Myocyte (in vitro differentiated cells): ENCODE measurements at regions not wholly inside any gene's neighbourhood (a gene's known extent, or its start where the extent isn't known, plus 50 kb on each side); places are given as distances from the start of the nearest gene placed in this dataset.

ENCODE experiments used
- DNase-seq: peaks from one replicate; pipeline ENCODE4 v3.0.0-alpha.2; 2012; ENCODE audit warnings: low read depth

DNA sequence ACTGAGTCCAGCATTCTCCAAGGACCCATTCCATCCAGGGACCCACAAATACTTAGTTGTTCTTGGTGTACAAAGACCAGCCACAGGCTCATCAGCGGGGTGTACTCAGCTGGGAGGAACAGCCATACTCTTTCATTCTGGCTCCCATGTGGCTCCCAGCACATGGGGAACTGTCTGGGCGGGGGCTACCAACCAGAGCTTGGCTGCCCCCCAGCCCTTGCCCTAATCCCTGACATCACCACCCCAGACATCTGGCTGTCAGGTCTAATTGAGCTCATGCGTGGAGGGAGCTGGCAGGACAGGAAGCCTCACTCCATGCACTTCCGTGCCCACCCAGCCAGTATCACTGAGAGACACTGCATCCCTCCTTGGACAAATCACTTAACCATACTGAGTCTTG, 283.6 kb downstream of the DYSF start:
- DNase-seq = no peak

GRCh38 chr2:71736091-71736861, 282.9 kb downstream of the DYSF start:
- no peak for DNase-seq
